Immature natural killer cell (primary cell): ENCODE measurements at regions not wholly inside any gene's neighbourhood (a gene's known extent, or its start where the extent isn't known, plus 50 kb on each side); places are given as distances from the start of the nearest gene placed in this dataset.

Source experiments
- DNase-seq, 3 donors: peaks; one replicate each; pipeline ENCODE4 v3.0.0; 2022; ENCODE audit warnings: mixed read lengths in 1 of 3
- H3K27ac Mint-ChIP-seq, 6 donors: one replicate each; pipeline ENCODE4 v1.8.0; 2020; ENCODE audit warnings: mixed read lengths in 6 of 6, mild to moderate bottlenecking in 5 of 6, inconsistent platforms in 4 of 6, moderate library complexity in 3 of 6
- H3K27me3 Mint-ChIP-seq, 3 donors: one replicate each; pipeline ENCODE4 v1.8.0; 2020 to 2021; ENCODE audit warnings: low read depth in 3 of 3, mild to moderate bottlenecking in 3 of 3, mixed read lengths in 3 of 3, moderate library complexity in 3 of 3, inconsistent platforms in 1 of 3
- H3K36me3 Mint-ChIP-seq, 3 donors: one replicate each; pipeline ENCODE4 v1.8.0; 2020; ENCODE audit warnings: mixed read lengths in 3 of 3, inconsistent platforms in 2 of 3, mild to moderate bottlenecking in 2 of 3
- H3K4me1 Mint-ChIP-seq, 2 donors: one replicate each; pipeline ENCODE4 v1.8.0; 2020; ENCODE audit warnings: inconsistent platforms in 2 of 2, mild to moderate bottlenecking in 2 of 2, mixed read lengths in 2 of 2, moderate library complexity in 1 of 2
- H3K4me3 Mint-ChIP-seq, 5 donors: one replicate each; pipeline ENCODE4 v1.8.0; 2020; ENCODE audit warnings: mild to moderate bottlenecking in 5 of 5, mixed read lengths in 5 of 5, inconsistent platforms in 3 of 5, moderate library complexity in 3 of 5
- H3K9me3 Mint-ChIP-seq, 6 donors: one replicate each; pipeline ENCODE4 v1.8.0; 2020; ENCODE audit warnings: mild to moderate bottlenecking in 6 of 6, mixed read lengths in 6 of 6, inconsistent platforms in 4 of 6, moderate library complexity in 3 of 6

DNA sequence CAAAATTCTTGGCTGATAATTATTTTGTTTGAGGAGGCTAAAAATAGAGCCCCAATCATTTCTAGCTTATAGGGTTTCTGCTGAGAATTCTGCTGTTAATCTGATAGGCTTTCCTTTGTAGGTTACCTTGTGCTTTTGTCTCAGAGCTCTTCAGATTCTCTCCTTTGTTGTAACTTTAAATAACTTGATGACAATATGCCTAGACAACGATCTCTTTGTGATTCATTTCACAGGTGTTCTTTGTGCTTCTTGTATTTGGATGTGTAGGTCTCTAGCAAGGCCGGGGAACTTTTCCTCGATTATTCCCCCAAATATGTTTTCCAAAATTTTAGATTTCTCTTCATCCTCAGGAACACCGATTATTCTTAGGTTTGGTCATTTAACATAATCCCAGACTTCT lies 376.5 kb upstream of the MAN1A1 start:
- Mint-ChIP-seq H3K9me3 (no peaks in the 10 kb centered on the region), H3K36me3 (no peaks in the 10 kb centered on the region), H3K4me3 (no peak overlapping the region), H3K4me1 (no peaks in the 10 kb centered on the region), H3K27ac (no peak overlapping the region), H3K27me3 (peaks cover 0 to 2% (median 0%) of the 10 kb centered on the region in 3 donors)
- no peak for DNase-seq

GRCh38 chr6:119720160-119720559 lies 370.6 kb upstream of the MAN1A1 start:
- Mint-ChIP-seq H3K9me3 (no peaks in the 10 kb centered on the region), H3K27ac (no peak overlapping the region), H3K4me3 (no peak overlapping the region), H3K36me3 (no peaks in the 10 kb centered on the region), H3K4me1 (no peaks in the 10 kb centered on the region), H3K27me3 (no peaks in the 10 kb centered on the region)
- no peak for DNase-seq

GRCh38 chr6:119717942-119718341 lies 368.4 kb upstream of the MAN1A1 start:
- H3K27ac Mint-ChIP-seq, result no peak overlapping the region
- no peak for DNase-seq
- no peak overlapping the region for H3K4me3 Mint-ChIP-seq
- no peaks in the 10 kb centered on the region for H3K27me3 Mint-ChIP-seq
- H3K4me1 Mint-ChIP-seq, result no peaks in the 10 kb centered on the region
- H3K36me3 Mint-ChIP-seq, result no peaks in the 10 kb centered on the region
- H3K9me3 Mint-ChIP-seq, result no peaks in the 10 kb centered on the region

- H3K36me3 Mint-ChIP-seq, result no peaks in the 10 kb centered on the region
- no peaks in the 10 kb centered on the region for H3K27me3 Mint-ChIP-seq
- H3K27ac Mint-ChIP-seq, result no peak overlapping the region
- H3K4me1 Mint-ChIP-seq, result no peaks in the 10 kb centered on the region
- H3K9me3 Mint-ChIP-seq, result no peaks in the 10 kb centered on the region
- no peak for DNase-seq
- no peak overlapping the region for H3K4me3 Mint-ChIP-seq
Measured at GRCh38 chr6:119716668-119717270, 367.2 kb upstream of the MAN1A1 start.

DNA sequence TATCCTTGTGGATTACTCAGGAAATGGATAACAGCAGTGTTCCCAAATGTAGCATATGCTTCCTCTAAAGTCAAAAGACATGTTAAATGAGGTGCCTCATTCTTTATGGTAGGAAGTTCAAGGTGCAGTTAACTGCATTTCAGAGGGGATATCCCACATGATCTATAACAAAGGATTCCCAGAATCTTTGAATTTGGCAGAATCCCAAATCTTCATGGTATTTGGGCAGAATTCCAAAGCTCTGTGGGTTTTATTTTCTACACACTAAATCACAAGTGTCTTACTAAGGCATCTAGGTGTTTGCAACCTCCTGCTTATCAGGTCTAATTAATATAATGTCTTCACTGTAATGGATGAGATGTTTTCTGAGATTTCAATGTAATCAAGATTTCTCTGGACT lies 364.3 kb upstream of the MAN1A1 start:
- Mint-ChIP-seq H3K36me3 (no peaks in the 10 kb centered on the region), H3K4me1 (no peaks in the 10 kb centered on the region), H3K27ac (no peak overlapping the region), H3K27me3 (peaks cover 0 to 2% (median 0%) of the 10 kb centered on the region in 3 donors), H3K4me3 (no peak overlapping the region), H3K9me3 (no peaks in the 10 kb centered on the region)
- no peak for DNase-seq

- H3K9me3 Mint-ChIP-seq, result no peaks in the 10 kb centered on the region
- peaks cover 3 to 6% (median 3%) of the 10 kb centered on the region in 3 donors for H3K27me3 Mint-ChIP-seq
- H3K4me1 Mint-ChIP-seq, result no peaks in the 10 kb centered on the region
- H3K36me3 Mint-ChIP-seq, result no peaks in the 10 kb centered on the region
- no peak overlapping the region for H3K4me3 Mint-ChIP-seq
- no peak overlapping the region for H3K27ac Mint-ChIP-seq
- DNase-seq, result no peak
Measured at GRCh38 chr6:119686644-119687043, 337.1 kb upstream of the MAN1A1 start.

GRCh38 chr6:119686240-119686639 lies 336.7 kb upstream of the MAN1A1 start:
- Mint-ChIP-seq H3K4me1 (no peaks in the 10 kb centered on the region), H3K27me3 (peaks cover 1 to 3% (median 3%) of the 10 kb centered on the region in 3 donors), H3K4me3 (no peak overlapping the region), H3K27ac (no peak overlapping the region), H3K36me3 (no peaks in the 10 kb centered on the region), H3K9me3 (no peaks in the 10 kb centered on the region)
- DNase-seq, result no peak

DNA sequence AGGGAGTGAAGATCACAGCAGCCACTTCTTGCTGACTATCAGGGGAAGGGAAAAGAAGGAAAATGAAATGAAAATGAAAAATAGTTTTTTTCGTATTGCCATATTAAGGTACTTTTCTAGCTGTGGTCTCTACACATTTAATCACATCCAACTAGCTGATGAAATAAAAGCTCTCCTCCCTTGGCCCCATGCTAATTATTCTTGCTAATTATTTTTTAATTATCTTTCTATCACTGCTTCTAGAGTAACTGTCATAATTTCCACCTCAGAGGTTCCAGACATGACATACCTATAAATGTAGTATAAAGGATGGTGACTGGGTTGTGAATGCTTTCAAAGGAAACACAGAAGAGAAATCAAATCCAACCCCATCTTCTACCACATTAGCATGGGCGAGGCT lies 334.1 kb upstream of the MAN1A1 start:
- H3K4me3 Mint-ChIP-seq, result no peak overlapping the region
- no peaks in the 10 kb centered on the region for H3K9me3 Mint-ChIP-seq
- no peaks in the 10 kb centered on the region for H3K4me1 Mint-ChIP-seq
- no peak for DNase-seq
- no peaks in the 10 kb centered on the region for H3K36me3 Mint-ChIP-seq
- H3K27ac Mint-ChIP-seq, result no peak overlapping the region
- H3K27me3 Mint-ChIP-seq, result peaks cover 0 to 3% (median 3%) of the 10 kb centered on the region in 3 donors

- H3K27ac Mint-ChIP-seq, result no peak overlapping the region
- no peak overlapping the region for H3K4me3 Mint-ChIP-seq
- no peaks in the 10 kb centered on the region for H3K4me1 Mint-ChIP-seq
- no peaks in the 10 kb centered on the region for H3K9me3 Mint-ChIP-seq
- peaks cover 0 to 4% (median 3%) of the 10 kb centered on the region in 3 donors for H3K27me3 Mint-ChIP-seq
- DNase-seq, result no peak
- H3K36me3 Mint-ChIP-seq, result no peaks in the 10 kb centered on the region
Measured at GRCh38 chr6:119683031-119683430, 333.5 kb upstream of the MAN1A1 start.

- peaks cover 0 to 1% (median 0%) of the 10 kb centered on the region in 6 donors for H3K9me3 Mint-ChIP-seq
- no peak overlapping the region for H3K4me3 Mint-ChIP-seq
- H3K36me3 Mint-ChIP-seq, result no peaks in the 10 kb centered on the region
- peaks cover 0 to 3% (median 2%) of the 10 kb centered on the region in 3 donors for H3K27me3 Mint-ChIP-seq
- no peak for DNase-seq
- no peak overlapping the region for H3K27ac Mint-ChIP-seq
- H3K4me1 Mint-ChIP-seq, result peaks cover 0 to 1% of the 10 kb centered on the region in 2 donors
Measured at GRCh38 chr6:119678961-119679360, 329.4 kb upstream of the MAN1A1 start.

- DNase-seq, result no peak
- Mint-ChIP-seq H3K9me3 (peaks cover 0 to 1% (median 0%) of the 10 kb centered on the region in 6 donors), H3K4me3 (no peak overlapping the region), H3K27ac (no peak overlapping the region), H3K36me3 (no peaks in the 10 kb centered on the region), H3K4me1 (peaks cover 0 to 1% of the 10 kb centered on the region in 2 donors), H3K27me3 (peaks cover 0 to 3% (median 2%) of the 10 kb centered on the region in 3 donors)
Measured at GRCh38 chr6:119677384-119677783, 327.8 kb upstream of the MAN1A1 start.

DNA sequence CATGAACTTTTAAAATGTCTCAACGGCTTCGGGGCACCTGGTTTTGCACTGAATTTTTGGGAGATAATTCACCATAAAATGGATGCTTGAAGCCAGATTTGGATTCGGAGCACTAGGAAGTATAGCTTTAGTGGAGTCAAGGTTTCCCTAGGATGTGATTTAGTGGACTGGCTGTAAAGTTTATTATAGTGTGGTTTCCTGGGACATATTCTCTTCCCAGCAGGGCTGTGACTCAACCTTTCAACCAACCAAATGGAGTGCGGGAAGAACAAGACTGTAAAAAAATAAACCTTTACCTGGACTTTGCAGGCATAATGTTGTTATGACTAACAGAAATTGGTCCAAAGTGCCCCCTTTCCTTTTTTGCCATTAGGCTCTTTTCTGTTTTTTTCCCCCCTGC lies 327.4 kb upstream of the MAN1A1 start:
- no peaks in the 10 kb centered on the region for H3K36me3 Mint-ChIP-seq
- peaks cover 0 to 2% (median under 1%) of the 10 kb centered on the region in 3 donors for H3K27me3 Mint-ChIP-seq
- DNase-seq, result no peak
- H3K9me3 Mint-ChIP-seq, result peaks cover 0 to 1% (median 0%) of the 10 kb centered on the region in 6 donors
- no peak overlapping the region for H3K4me3 Mint-ChIP-seq
- H3K27ac Mint-ChIP-seq, result no peak overlapping the region
- peaks cover 0 to 1% of the 10 kb centered on the region in 2 donors for H3K4me1 Mint-ChIP-seq

GRCh38 chr6:119676230-119676629 lies 326.7 kb upstream of the MAN1A1 start:
- no peak overlapping the region for H3K27ac Mint-ChIP-seq
- peaks cover 0 to 1% (median 0%) of the 10 kb centered on the region in 6 donors for H3K9me3 Mint-ChIP-seq
- H3K27me3 Mint-ChIP-seq, result peaks cover 0 to 2% (median 0%) of the 10 kb centered on the region in 3 donors
- DNase-seq, result no peak
- peaks cover 0 to 1% of the 10 kb centered on the region in 2 donors for H3K4me1 Mint-ChIP-seq
- no peak overlapping the region for H3K4me3 Mint-ChIP-seq
- no peaks in the 10 kb centered on the region for H3K36me3 Mint-ChIP-seq

DNA sequence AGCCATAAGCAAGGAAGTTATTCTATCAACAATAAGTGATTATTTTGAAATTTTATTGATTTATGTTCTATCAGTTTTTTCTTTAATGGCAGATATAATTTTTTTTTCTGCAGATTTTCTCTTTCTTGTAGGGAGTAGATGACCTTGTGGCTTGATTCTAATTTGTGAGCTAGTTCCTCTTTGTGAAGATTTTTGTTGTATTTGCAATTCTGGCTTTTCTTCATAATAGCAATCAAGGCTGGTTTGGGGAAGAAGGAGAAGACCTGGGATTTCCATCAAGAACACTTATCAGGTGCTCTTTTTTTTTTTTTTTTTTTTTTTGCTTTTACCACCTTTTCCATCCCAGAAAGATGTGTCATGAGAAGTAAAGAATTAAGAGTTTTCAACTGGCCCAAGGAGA lies 324.2 kb upstream of the MAN1A1 start:
- H3K9me3 Mint-ChIP-seq, result peaks cover 0 to 1% (median 0%) of the 10 kb centered on the region in 6 donors
- peaks cover 16 to 21% of the 10 kb centered on the region in 2 donors for H3K4me1 Mint-ChIP-seq
- no peak overlapping the region for H3K27ac Mint-ChIP-seq
- H3K36me3 Mint-ChIP-seq, result no peaks in the 10 kb centered on the region
- H3K4me3 Mint-ChIP-seq, result no peak overlapping the region
- DNase-seq, result no peak
- H3K27me3 Mint-ChIP-seq, result peaks cover 0 to 2% (median 0%) of the 10 kb centered on the region in 3 donors

- Mint-ChIP-seq H3K4me3 (no peak overlapping the region), H3K36me3 (no peaks in the 10 kb centered on the region), H3K27me3 (no peaks in the 10 kb centered on the region), H3K4me1 (peaks cover 26 to 29% of the 10 kb centered on the region in 2 donors), H3K27ac (no peak overlapping the region), H3K9me3 (peaks cover 0 to 1% (median 0%) of the 10 kb centered on the region in 6 donors)
- DNase-seq, result no peak
Measured at GRCh38 chr6:119672725-119673124, 323.2 kb upstream of the MAN1A1 start.
